ENCODE measurements at regions not wholly inside any gene's neighbourhood (a gene's known extent, or its start where the extent isn't known, plus 50 kb on each side); places are given as distances from the start of the nearest gene placed in this dataset.

DNA sequence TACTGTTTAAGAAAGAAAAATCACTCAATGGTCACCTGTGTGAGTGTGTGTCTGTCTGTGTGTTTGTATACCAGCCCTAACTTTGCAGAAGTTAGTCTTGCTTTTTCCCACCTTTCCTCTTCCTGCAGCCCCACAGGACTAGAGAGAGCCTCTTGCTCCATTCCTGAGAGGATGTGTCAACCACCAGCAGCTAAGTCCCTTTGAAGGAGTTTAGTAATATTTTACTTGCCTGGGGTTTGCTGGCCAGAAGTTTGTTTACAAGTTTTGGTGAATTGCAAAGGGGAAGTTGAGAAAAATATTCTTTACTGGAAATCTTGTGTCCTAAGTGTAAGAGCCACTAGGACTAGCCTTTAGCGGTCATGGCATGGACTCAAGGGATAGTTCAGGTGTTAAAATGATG, 316.2 kb downstream of the BRINP1 start:
- TF ChIP-seq EP300 (conservative IDR thresholded peaks at IDR 0.05; ENCODE audit: poor library complexity, severe bottlenecking) (no peak), EZH2 (IDR thresholded peaks at IDR 0.05; ENCODE audit: borderline replicate concordance, insufficient read depth, low read length, poor library complexity, severe bottlenecking) (no peak), RAD21 (conservative IDR thresholded peaks at IDR 0.05) (no peak), TAF1 (IDR thresholded peaks at IDR 0.05; ENCODE audit: low read depth) (no peak), SMC3 (conservative IDR thresholded peaks at IDR 0.05; ENCODE audit: poor library complexity) (no peak)
- TF ChIP-seq, protein P1, sequence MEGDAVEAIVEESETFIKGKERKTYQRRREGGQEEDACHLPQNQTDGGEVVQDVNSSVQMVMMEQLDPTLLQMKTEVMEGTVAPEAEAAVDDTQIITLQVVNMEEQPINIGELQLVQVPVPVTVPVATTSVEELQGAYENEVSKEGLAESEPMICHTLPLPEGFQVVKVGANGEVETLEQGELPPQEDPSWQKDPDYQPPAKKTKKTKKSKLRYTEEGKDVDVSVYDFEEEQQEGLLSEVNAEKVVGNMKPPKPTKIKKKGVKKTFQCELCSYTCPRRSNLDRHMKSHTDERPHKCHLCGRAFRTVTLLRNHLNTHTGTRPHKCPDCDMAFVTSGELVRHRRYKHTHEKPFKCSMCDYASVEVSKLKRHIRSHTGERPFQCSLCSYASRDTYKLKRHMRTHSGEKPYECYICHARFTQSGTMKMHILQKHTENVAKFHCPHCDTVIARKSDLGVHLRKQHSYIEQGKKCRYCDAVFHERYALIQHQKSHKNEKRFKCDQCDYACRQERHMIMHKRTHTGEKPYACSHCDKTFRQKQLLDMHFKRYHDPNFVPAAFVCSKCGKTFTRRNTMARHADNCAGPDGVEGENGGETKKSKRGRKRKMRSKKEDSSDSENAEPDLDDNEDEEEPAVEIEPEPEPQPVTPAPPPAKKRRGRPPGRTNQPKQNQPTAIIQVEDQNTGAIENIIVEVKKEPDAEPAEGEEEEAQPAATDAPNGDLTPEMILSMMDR (IDR thresholded peaks at IDR 0.05; ENCODE audit: poor library complexity, severe bottlenecking), result no peak
- TF ChIP-seq, protein P2, sequence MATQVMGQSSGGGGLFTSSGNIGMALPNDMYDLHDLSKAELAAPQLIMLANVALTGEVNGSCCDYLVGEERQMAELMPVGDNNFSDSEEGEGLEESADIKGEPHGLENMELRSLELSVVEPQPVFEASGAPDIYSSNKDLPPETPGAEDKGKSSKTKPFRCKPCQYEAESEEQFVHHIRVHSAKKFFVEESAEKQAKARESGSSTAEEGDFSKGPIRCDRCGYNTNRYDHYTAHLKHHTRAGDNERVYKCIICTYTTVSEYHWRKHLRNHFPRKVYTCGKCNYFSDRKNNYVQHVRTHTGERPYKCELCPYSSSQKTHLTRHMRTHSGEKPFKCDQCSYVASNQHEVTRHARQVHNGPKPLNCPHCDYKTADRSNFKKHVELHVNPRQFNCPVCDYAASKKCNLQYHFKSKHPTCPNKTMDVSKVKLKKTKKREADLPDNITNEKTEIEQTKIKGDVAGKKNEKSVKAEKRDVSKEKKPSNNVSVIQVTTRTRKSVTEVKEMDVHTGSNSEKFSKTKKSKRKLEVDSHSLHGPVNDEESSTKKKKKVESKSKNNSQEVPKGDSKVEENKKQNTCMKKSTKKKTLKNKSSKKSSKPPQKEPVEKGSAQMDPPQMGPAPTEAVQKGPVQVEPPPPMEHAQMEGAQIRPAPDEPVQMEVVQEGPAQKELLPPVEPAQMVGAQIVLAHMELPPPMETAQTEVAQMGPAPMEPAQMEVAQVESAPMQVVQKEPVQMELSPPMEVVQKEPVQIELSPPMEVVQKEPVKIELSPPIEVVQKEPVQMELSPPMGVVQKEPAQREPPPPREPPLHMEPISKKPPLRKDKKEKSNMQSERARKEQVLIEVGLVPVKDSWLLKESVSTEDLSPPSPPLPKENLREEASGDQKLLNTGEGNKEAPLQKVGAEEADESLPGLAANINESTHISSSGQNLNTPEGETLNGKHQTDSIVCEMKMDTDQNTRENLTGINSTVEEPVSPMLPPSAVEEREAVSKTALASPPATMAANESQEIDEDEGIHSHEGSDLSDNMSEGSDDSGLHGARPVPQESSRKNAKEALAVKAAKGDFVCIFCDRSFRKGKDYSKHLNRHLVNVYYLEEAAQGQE (IDR thresholded peaks at IDR 0.05; ENCODE audit: borderline replicate concordance), result no peak

All from neural cell (in vitro differentiated cells).